Loucy (cell line): ENCODE measurements at regions not wholly inside any gene's neighbourhood (a gene's known extent, or its start where the extent isn't known, plus 50 kb on each side); places are given as distances from the start of the nearest gene placed in this dataset.

ENCODE experiments used
- H2AFZ ChIP-seq: fragments of 200-600 bp; sonication (generic); 2 replicates; pipeline ENCODE4 v1.6.0; 2016; ENCODE audit warnings: antibody characterized with exemption, mild to moderate bottlenecking, low read length, moderate library complexity
- H3F3A ChIP-seq: fragments of 200-600 bp; 2 replicates; pipeline ENCODE4 v1.6.0; 2016; ENCODE audit warnings: antibody characterized with exemption, low read depth, mild to moderate bottlenecking
- H3K27me3 ChIP-seq: fragments of 200-600 bp; sonication (generic); 2 replicates; pipeline ENCODE4 v1.6.1; 2014; ENCODE audit warnings: low read length, mild to moderate bottlenecking; ENCODE audit not compliant: insufficient read depth, poor library complexity, severe bottlenecking
- H3K36me3 ChIP-seq: fragments of 200-600 bp; sonication (generic); 2 replicates; pipeline ENCODE4 v1.6.1; 2016; ENCODE audit warnings: low read length; ENCODE audit not compliant: insufficient read depth
- H3K4me1 ChIP-seq: fragments of 200-600 bp; sonication (generic); 2 replicates; pipeline ENCODE4 v1.5.1; 2014; ENCODE audit warnings: low read length, mild to moderate bottlenecking; ENCODE audit not compliant: insufficient read depth, poor library complexity, severe bottlenecking
- H3K4me2 ChIP-seq: fragments of 200-600 bp; sonication (generic); 2 replicates; pipeline ENCODE4 v1.6.0; 2014; ENCODE audit warnings: antibody characterized with exemption, low read length, low read depth, mild to moderate bottlenecking; ENCODE audit not compliant: poor library complexity, severe bottlenecking
- H3K4me3 ChIP-seq: fragments of 200-600 bp; sonication (generic); 2 replicates; pipeline ENCODE4 v1.5.1; 2014; ENCODE audit warnings: low read length, mild to moderate bottlenecking, mixed read lengths; ENCODE audit not compliant: poor library complexity, severe bottlenecking
- H3K79me2 ChIP-seq: fragments of 200-600 bp; sonication (generic); 2 replicates; pipeline ENCODE4 v1.6.1; 2014; ENCODE audit warnings: low read length; ENCODE audit not compliant: insufficient read depth
- H3K9ac ChIP-seq: fragments of 200-600 bp; sonication (generic); 2 replicates; pipeline ENCODE4 v1.6.0; 2014; ENCODE audit warnings: mild to moderate bottlenecking, low read depth, low read length, moderate library complexity; ENCODE audit not compliant: poor library complexity, severe bottlenecking
- H3K9me2 ChIP-seq: fragments of 200-600 bp; sonication (generic); replicated peaks from 2 replicates; pipeline ENCODE4 v1.6.1; 2016; ENCODE audit warnings: low read depth, low read length, mixed read lengths
- H3K9me3 ChIP-seq: fragments of 200-600 bp; sonication (generic); 2 replicates; pipeline ENCODE4 v1.6.1; 2014; ENCODE audit warnings: mild to moderate bottlenecking, antibody characterized with exemption, low read length, low read depth; ENCODE audit not compliant: insufficient read depth
- H4K20me1 ChIP-seq: fragments of 200-600 bp; sonication (generic); 2 replicates; pipeline ENCODE4 v1.6.0; 2014; ENCODE audit warnings: antibody characterized with exemption, low read length, mild to moderate bottlenecking; ENCODE audit not compliant: insufficient read depth, poor library complexity, severe bottlenecking
- CTCF ChIP-seq: fragments of 200-600 bp; sonication (generic); conservative IDR thresholded peaks from 2 replicates; pipeline ENCODE4 v1.5.1; 2014; ENCODE audit warnings: mild to moderate bottlenecking, antibody characterized with exemption, low read length
- EZH2phosphoT487 ChIP-seq: fragments of 200-600 bp; IDR thresholded peaks from 2 replicates; pipeline ENCODE4 v1.6.1; 2018; ENCODE audit warnings: antibody characterized with exemption, mild to moderate bottlenecking, moderate library complexity, borderline replicate concordance

DNA sequence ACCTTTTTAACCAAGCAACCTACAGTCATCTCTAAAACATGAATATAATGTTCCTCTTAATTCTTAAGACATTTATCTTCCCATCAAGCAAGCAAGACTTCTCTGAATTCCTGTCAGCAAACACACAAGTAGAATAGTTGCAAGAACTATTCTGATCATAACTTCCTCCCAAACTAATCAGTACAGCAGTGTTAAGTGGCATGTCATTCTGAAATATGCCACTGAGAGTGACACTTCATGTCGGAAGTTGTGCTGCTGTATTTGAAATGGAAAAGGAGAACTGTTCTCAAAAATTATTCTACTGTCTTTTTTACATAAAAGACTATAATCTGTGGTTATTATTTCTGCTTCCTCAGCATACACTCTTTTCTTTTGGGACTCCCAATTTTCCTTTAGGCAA lies 546.6 kb downstream of the PCDH18 start:
- no peaks in the 10 kb centered on the region for H3F3A ChIP-seq
- no peaks in the 10 kb centered on the region for H3K27me3 ChIP-seq
- TF ChIP-seq CTCF (no peak), EZH2phosphoT487 (no peak)

GRCh38 chr4:136967069-136967468 lies 565.2 kb downstream of the PCDH18 start:
- Histone ChIP-seq H3K9me3 (no peaks in the 10 kb centered on the region), H2AFZ (no peak overlapping the region), H4K20me1 (no peaks in the 10 kb centered on the region), H3K9ac (no peak overlapping the region), H3K36me3 (no peaks in the 10 kb centered on the region), H3K27me3 (no peaks in the 10 kb centered on the region), H3K4me1 (no peaks in the 10 kb centered on the region), H3K4me3 (no peak overlapping the region), H3K4me2 (no peak overlapping the region), H3F3A (no peaks in the 10 kb centered on the region), H3K9me2 (no peaks in the 10 kb centered on the region), H3K79me2 (no peaks in the 10 kb centered on the region)
- no peak for TF ChIP-seq CTCF
- no peak for TF ChIP-seq EZH2phosphoT487

More for the DNA sequence above, 546.6 kb downstream of the PCDH18 start:
- Histone ChIP-seq H3K4me2 (no peak overlapping the region), H3K9me2 (no peaks in the 10 kb centered on the region), H3K9ac (no peak overlapping the region), H3K79me2 (no peaks in the 10 kb centered on the region), H2AFZ (no peak overlapping the region), H3K4me1 (no peaks in the 10 kb centered on the region), H3K4me3 (no peak overlapping the region), H3K36me3 (no peaks in the 10 kb centered on the region), H3K9me3 (no peaks in the 10 kb centered on the region), H4K20me1 (no peaks in the 10 kb centered on the region)

GRCh38 chr4:136965478-136965877 lies 566.8 kb downstream of the PCDH18 start:
- H3F3A ChIP-seq, result no peaks in the 10 kb centered on the region
- H3K36me3 ChIP-seq, result no peaks in the 10 kb centered on the region
- no peaks in the 10 kb centered on the region for H3K27me3 ChIP-seq
- H2AFZ ChIP-seq, result no peak overlapping the region
- no peak overlapping the region for H3K4me2 ChIP-seq
- no peak for TF ChIP-seq EZH2phosphoT487
- TF ChIP-seq CTCF, result no peak
- H3K4me1 ChIP-seq, result no peaks in the 10 kb centered on the region
- H3K9me2 ChIP-seq, result no peaks in the 10 kb centered on the region
- H3K9ac ChIP-seq, result no peak overlapping the region
- H3K4me3 ChIP-seq, result no peak overlapping the region
- H3K9me3 ChIP-seq, result no peaks in the 10 kb centered on the region
- H3K79me2 ChIP-seq, result no peaks in the 10 kb centered on the region
- H4K20me1 ChIP-seq, result no peaks in the 10 kb centered on the region
